Heart left ventricle (tissue), 13 donors: ENCODE measurements at regions not wholly inside any gene's neighbourhood (a gene's known extent, or its start where the extent isn't known, plus 50 kb on each side); places are given as distances from the start of the nearest gene placed in this dataset.

Source experiments
- CTCF ChIP-seq, 12 donors: fragments of 200-600 bp; sonication (generic) in 4 of 12; IDR thresholded peaks; one replicate each; pipeline versions ENCODE4 v1.5.0 to v1.8.0; 2018 to 2022; ENCODE audit warnings: antibody characterized with exemption in 12 of 12, mild to moderate bottlenecking in 5 of 12
- POLR2A ChIP-seq, 2 donors: fragments of 450-650 bp; IDR thresholded peaks; one replicate each; pipeline ENCODE4 v1.6.1; 2017; ENCODE audit warnings: antibody characterized with exemption in 2 of 2, mild to moderate bottlenecking in 2 of 2, moderate library complexity in 2 of 2
- donor health status: ischemic (EF 13 %, LVEDD 7.1; RV severe dilation, severe dysfunction).
- donor health status: DM: no; HTN: yes; CAD: no.
- donor health status: DM: no; HTN: no; CAD: no.
- donor health status: ischemic (EF 25% LVEDD 6.9; RV normal size, moderate dysfunction).
- donor health status: ischemic (EF 25% LVEDD 5.7; RV mildly dilated, moderate dysfunction).
- donor health status: ischemic (EF 35%, LVEDD 5.7; RV mildly dilated, moderate dysfunction).
- donor health status: nonischemic (EF 11% LVEDD 7.7; RV severe dilation, severe dysfunction).
- donor health status: DM: yes; HTN: yes; CAD: no.
- donor health status: PGD.
- donor health status: ischemic (EF 29% LVEDD 5.4; RV normal size, mild dysfunction).
- donor health status: nonischemic (EF 23%, LVEDD 6.1; RV moderate dilation, normal function).

- TF ChIP-seq CTCF (IDR thresholded peaks at IDR 0.05) (no peak), POLR2A (IDR thresholded peaks at IDR 0.05) (no peak)
These were observed 406.7 kb upstream of the IRX4 start for GRCh38 chr5:2289380-2289779.
